ENCODE measurements at regions not wholly inside any gene's neighbourhood (a gene's known extent, or its start where the extent isn't known, plus 50 kb on each side); places are given as distances from the start of the nearest gene placed in this dataset.

DNA sequence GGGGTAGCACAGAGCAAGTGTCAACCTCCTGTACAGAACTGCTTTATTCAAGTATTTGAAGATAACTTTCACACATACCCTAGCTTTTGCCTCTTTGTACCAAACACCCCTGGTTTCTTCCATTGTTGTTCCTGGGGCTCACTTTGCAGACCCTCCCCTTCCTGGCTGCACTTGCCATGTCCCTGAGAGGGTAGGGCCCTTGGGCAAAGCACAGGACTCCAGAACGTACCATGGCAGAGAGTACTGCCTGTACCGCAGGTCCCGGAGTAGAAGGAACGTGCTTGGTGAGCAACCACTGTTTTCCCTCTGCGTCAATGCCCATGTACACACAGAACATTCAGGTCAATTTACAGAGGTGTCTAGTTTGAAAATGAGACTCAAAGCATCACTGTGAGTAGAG lies 290.4 kb downstream of the EN1 start:
- peaks cover 15% of the 10 kb centered on the region for H3K27me3 Mint-ChIP-seq
- no peaks in the 10 kb centered on the region for H3K36me3 Mint-ChIP-seq (ENCODE audit: low read depth)
- no peak for ATAC-seq (ENCODE audit: poor library complexity)
- ChIA-PET CTCF (no interaction called here), POLR2A (no interaction called here)
- TF ChIP-seq, protein P1, sequence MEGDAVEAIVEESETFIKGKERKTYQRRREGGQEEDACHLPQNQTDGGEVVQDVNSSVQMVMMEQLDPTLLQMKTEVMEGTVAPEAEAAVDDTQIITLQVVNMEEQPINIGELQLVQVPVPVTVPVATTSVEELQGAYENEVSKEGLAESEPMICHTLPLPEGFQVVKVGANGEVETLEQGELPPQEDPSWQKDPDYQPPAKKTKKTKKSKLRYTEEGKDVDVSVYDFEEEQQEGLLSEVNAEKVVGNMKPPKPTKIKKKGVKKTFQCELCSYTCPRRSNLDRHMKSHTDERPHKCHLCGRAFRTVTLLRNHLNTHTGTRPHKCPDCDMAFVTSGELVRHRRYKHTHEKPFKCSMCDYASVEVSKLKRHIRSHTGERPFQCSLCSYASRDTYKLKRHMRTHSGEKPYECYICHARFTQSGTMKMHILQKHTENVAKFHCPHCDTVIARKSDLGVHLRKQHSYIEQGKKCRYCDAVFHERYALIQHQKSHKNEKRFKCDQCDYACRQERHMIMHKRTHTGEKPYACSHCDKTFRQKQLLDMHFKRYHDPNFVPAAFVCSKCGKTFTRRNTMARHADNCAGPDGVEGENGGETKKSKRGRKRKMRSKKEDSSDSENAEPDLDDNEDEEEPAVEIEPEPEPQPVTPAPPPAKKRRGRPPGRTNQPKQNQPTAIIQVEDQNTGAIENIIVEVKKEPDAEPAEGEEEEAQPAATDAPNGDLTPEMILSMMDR (IDR thresholded peaks at IDR 0.05), result no peak
- Histone ChIP-seq H3K27me3 (ENCODE audit: control insufficient read depth in 1 of 2, insufficient read depth in 2 of 2, low read length in 2 of 2) (no peaks in the 10 kb centered on the region), H3K4me1 (ENCODE audit: insufficient read depth, low read length) (no peaks in the 10 kb centered on the region), H3K9me3 (ENCODE audit: control insufficient read depth in 1 of 2, insufficient read depth in 1 of 2, low read length in 2 of 2) (no peaks in the 10 kb centered on the region), H3K36me3 (ENCODE audit: insufficient read depth, low read length) (no peaks in the 10 kb centered on the region), H3K27ac (ENCODE audit: low read depth in 1 of 2, low read length in 2 of 2) (no peak overlapping the region), H3K4me3 (ENCODE audit: low read length) (no peak overlapping the region)
- no peaks in the 10 kb centered on the region for H3K9me3 Mint-ChIP-seq
- H3K27ac Mint-ChIP-seq, result no peak overlapping the region
- H3K4me3 Mint-ChIP-seq, result no peak overlapping the region
- DNase-seq, result no peak
- H3K4me1 Mint-ChIP-seq (ENCODE audit: low read depth), result no peaks in the 10 kb centered on the region
- intact Hi-C loops (cut with DNase I, micrococcal nuclease), result no loop called here

DNA sequence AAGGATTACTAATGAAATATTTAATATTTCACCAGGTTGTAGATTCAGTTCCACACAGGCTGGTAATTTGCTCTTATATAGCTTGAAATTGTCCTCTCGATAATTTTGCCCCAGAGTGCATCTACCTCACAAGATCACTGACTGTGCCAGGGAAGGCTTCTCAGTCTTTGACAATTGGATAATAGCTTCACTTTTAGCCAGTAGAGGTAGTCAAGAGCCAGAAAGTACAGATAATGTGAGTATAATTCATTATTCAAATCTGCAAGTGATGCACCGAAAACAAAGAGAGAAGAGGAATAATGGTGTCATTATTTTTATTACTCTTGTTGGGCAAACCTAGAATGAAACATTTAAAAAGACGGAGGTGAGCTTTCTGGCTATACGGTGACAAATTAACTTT lies 292.8 kb downstream of the EN1 start:
- ChIA-PET POLR2A (no interaction called here), CTCF (no interaction called here)
- H3K4me1 ChIP-seq (ENCODE audit: insufficient read depth, low read length), result no peaks in the 10 kb centered on the region
- peaks cover 2% of the 10 kb centered on the region for H3K27me3 Mint-ChIP-seq
- H3K36me3 Mint-ChIP-seq (ENCODE audit: low read depth), result no peaks in the 10 kb centered on the region
- H3K36me3 ChIP-seq (ENCODE audit: insufficient read depth, low read length), result no peaks in the 10 kb centered on the region
- ATAC-seq (ENCODE audit: poor library complexity), result no peak
- no peak overlapping the region for H3K4me3 Mint-ChIP-seq
- H3K4me1 Mint-ChIP-seq (ENCODE audit: low read depth), result no peaks in the 10 kb centered on the region
- no peaks in the 10 kb centered on the region for H3K27me3 ChIP-seq (ENCODE audit: control insufficient read depth in 1 of 2, insufficient read depth in 2 of 2, low read length in 2 of 2)
- H3K9me3 ChIP-seq (ENCODE audit: control insufficient read depth in 1 of 2, insufficient read depth in 1 of 2, low read length in 2 of 2), result no peaks in the 10 kb centered on the region
- no peaks in the 10 kb centered on the region for H3K9me3 Mint-ChIP-seq
- intact Hi-C loops (cut with DNase I, micrococcal nuclease), result no loop called here
- no peak overlapping the region for H3K27ac Mint-ChIP-seq
- no peak overlapping the region for H3K4me3 ChIP-seq (ENCODE audit: low read length)
- no peak overlapping the region for H3K27ac ChIP-seq (ENCODE audit: low read depth in 1 of 2, low read length in 2 of 2)
- TF ChIP-seq, protein P1 (IDR thresholded peaks at IDR 0.05), result no peak
- DNase-seq, result no peak

DNA sequence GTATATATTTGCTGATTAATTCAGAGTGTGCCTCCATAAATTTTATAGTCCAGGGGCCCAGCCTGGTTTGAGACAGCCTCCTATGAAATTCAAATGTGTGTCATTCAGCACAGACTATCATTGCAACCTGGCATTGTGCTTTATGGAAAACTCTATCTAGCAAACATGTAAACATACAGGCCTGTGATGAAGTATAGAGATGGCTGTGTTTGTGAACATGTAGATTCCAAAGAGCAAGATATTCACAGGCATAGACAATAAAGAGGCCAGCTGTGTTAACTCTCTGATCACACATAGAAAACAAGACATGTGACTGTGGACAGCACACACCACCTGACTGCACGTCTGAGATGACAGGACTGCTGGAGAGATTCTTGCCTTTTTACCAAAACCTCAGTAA lies 297.9 kb downstream of the EN1 start:
- no peak for DNase-seq
- no peak overlapping the region for H3K27ac Mint-ChIP-seq
- TF ChIP-seq, protein P1 (IDR thresholded peaks at IDR 0.05), result no peak
- ChIA-PET CTCF (no interaction called here), POLR2A (no interaction called here)
- H3K4me1 Mint-ChIP-seq (ENCODE audit: low read depth), result no peaks in the 10 kb centered on the region
- peaks cover 19% of the 10 kb centered on the region for H3K27me3 Mint-ChIP-seq
- intact Hi-C loops (cut with DNase I, micrococcal nuclease), result no loop called here
- Histone ChIP-seq H3K4me3 (ENCODE audit: low read length) (no peak overlapping the region), H3K4me1 (ENCODE audit: insufficient read depth, low read length) (no peaks in the 10 kb centered on the region), H3K36me3 (ENCODE audit: insufficient read depth, low read length) (no peaks in the 10 kb centered on the region), H3K9me3 (ENCODE audit: control insufficient read depth in 1 of 2, insufficient read depth in 1 of 2, low read length in 2 of 2) (no peaks in the 10 kb centered on the region), H3K27ac (ENCODE audit: low read depth in 1 of 2, low read length in 2 of 2) (no peak overlapping the region), H3K27me3 (ENCODE audit: control insufficient read depth in 1 of 2, insufficient read depth in 2 of 2, low read length in 2 of 2) (peaks cover 4% of the 10 kb centered on the region in 2 experiments)
- no peaks in the 10 kb centered on the region for H3K9me3 Mint-ChIP-seq
- H3K4me3 Mint-ChIP-seq, result no peak overlapping the region
- ATAC-seq (ENCODE audit: poor library complexity), result no peak
- no peaks in the 10 kb centered on the region for H3K36me3 Mint-ChIP-seq (ENCODE audit: low read depth)
